WTC11 (cell line): ENCODE measurements at regions not wholly inside any gene's neighbourhood (a gene's known extent, or its start where the extent isn't known, plus 50 kb on each side); places are given as distances from the start of the nearest gene placed in this dataset.

Source experiments
- ATAC-seq: fragments of 200-7000 bp; cut with Tn5 transposase; 2 replicates; pipeline ENCODE4 v1.10.0; 2021; ENCODE audit warnings: mild to moderate bottlenecking, moderate library complexity
- CTCF ChIA-PET: fragments of 300-600 bp; sonication (Branson Sonifier 250); formaldehyde crosslinking; loops from one replicate; lab custom pipeline; 2021; ENCODE audit warnings: antibody characterized with exemption; lab: Charles Lee
- POLR2A ChIA-PET: fragments of 350-600 bp; sonication (Branson Sonifier 250); formaldehyde crosslinking; loops from one replicate; lab custom pipeline; 2021; ENCODE audit warnings: antibody characterized with exemption; lab: Charles Lee
- DNase-seq: peaks from one replicate; pipeline ENCODE4 v3.0.0; 2021; ENCODE audit warnings: low spot score
- H3K27ac Mint-ChIP-seq: 2 replicates; pipeline ENCODE4 v1.8.0; 2021; ENCODE audit warnings: mixed read lengths
- H3K27me3 Mint-ChIP-seq: 2 replicates; pipeline ENCODE4 v1.8.0; 2021; ENCODE audit warnings: low read depth, mild to moderate bottlenecking, moderate library complexity, mixed read lengths
- H3K36me3 Mint-ChIP-seq: 2 replicates; pipeline ENCODE4 v1.8.0; 2021; ENCODE audit warnings: mixed read lengths
- H3K4me1 Mint-ChIP-seq: 2 replicates; pipeline ENCODE4 v1.8.0; 2022; ENCODE audit warnings: mixed read lengths
- H3K4me3 Mint-ChIP-seq: 2 replicates; pipeline ENCODE4 v1.8.0; 2021; ENCODE audit warnings: mild to moderate bottlenecking, moderate library complexity, mixed read lengths
- H3K9me3 Mint-ChIP-seq: 2 replicates; pipeline ENCODE4 v1.8.0; 2021; ENCODE audit warnings: mixed read lengths
- ATF1 ChIP-seq: sonication (generic); formaldehyde crosslinking; IDR thresholded peaks from 2 replicates; pipeline ENCODE4 v1.8.1; 2023; ENCODE audit warnings: mild to moderate bottlenecking, moderate library complexity, missing genetic modification reagents
- CDX4 ChIP-seq: fragments of 250-450 bp; sonication (Bioruptor Pico); IDR thresholded peaks from 2 replicates; pipeline ENCODE4 v1.9.0; 2021; ENCODE audit warnings: moderate library complexity, mild to moderate bottlenecking, inconsistent platforms, borderline replicate concordance
- CREM ChIP-seq: sonication (generic); formaldehyde crosslinking; IDR thresholded peaks from 2 replicates; pipeline ENCODE4 v1.8.1; 2022; ENCODE audit warnings: mild to moderate bottlenecking, missing genetic modification reagents, moderate library complexity
- ELF4 ChIP-seq: sonication (generic); formaldehyde crosslinking; IDR thresholded peaks from 2 replicates; pipeline ENCODE4 v1.8.1; 2022; ENCODE audit warnings: low read depth, mild to moderate bottlenecking, moderate library complexity, missing genetic modification reagents
- EMX1 ChIP-seq: fragments of 250-450 bp; sonication (Bioruptor Pico); IDR thresholded peaks from 2 replicates; pipeline ENCODE4 v1.8.0; 2021; ENCODE audit warnings: mild to moderate bottlenecking
- ESRRA ChIP-seq: sonication (generic); formaldehyde crosslinking; IDR thresholded peaks from 2 replicates; pipeline ENCODE4 v1.8.1; 2022; ENCODE audit warnings: mild to moderate bottlenecking, missing genetic modification reagents, borderline replicate concordance
- GABPB1 ChIP-seq: sonication (generic); formaldehyde crosslinking; IDR thresholded peaks from 2 replicates; pipeline ENCODE4 v1.8.1; 2023; ENCODE audit warnings: mild to moderate bottlenecking, missing genetic modification reagents
- HMGA2 ChIP-seq: fragments of 250-450 bp; sonication (Bioruptor Pico); IDR thresholded peaks from 2 replicates; pipeline ENCODE4 v1.4.0; 2021; ENCODE audit warnings: mild to moderate bottlenecking, moderate library complexity
- JAZF1 ChIP-seq: fragments of 250-450 bp; sonication (Bioruptor Pico); IDR thresholded peaks from 2 replicates; pipeline ENCODE4 v1.9.0; 2021; ENCODE audit warnings: moderate library complexity, mild to moderate bottlenecking, inconsistent platforms
- JUN ChIP-seq: sonication (generic); formaldehyde crosslinking; IDR thresholded peaks from 2 replicates; pipeline ENCODE4 v1.8.0; 2023; ENCODE audit warnings: mild to moderate bottlenecking, missing genetic modification reagents
- KAT7 ChIP-seq: sonication (generic); formaldehyde crosslinking; IDR thresholded peaks from 2 replicates; pipeline ENCODE4 v1.8.1; 2023; ENCODE audit warnings: missing genetic modification reagents, mild to moderate bottlenecking, borderline replicate concordance
- MYBL2 ChIP-seq: sonication (generic); formaldehyde crosslinking; IDR thresholded peaks from 2 replicates; pipeline ENCODE4 v1.8.1; 2023; ENCODE audit warnings: mild to moderate bottlenecking, moderate library complexity, missing genetic modification reagents
- NFE2L1 ChIP-seq: sonication (generic); formaldehyde crosslinking; IDR thresholded peaks from 2 replicates; pipeline ENCODE4 v1.8.1; 2023; ENCODE audit warnings: missing genetic modification reagents
- NR1H2 ChIP-seq: sonication (generic); formaldehyde crosslinking; IDR thresholded peaks from 2 replicates; pipeline ENCODE4 v1.9.0; 2021; ENCODE audit warnings: mild to moderate bottlenecking, moderate library complexity, missing genetic modification reagents
- NR2C2 ChIP-seq: sonication (generic); formaldehyde crosslinking; IDR thresholded peaks from 2 replicates; pipeline ENCODE4 v1.8.0; 2022; ENCODE audit warnings: mild to moderate bottlenecking, missing genetic modification reagents
- PRDM15 ChIP-seq: sonication (generic); formaldehyde crosslinking; IDR thresholded peaks from 2 replicates; pipeline ENCODE4 v1.8.0; 2022; ENCODE audit warnings: missing genetic modification reagents
- PRRX2 ChIP-seq: fragments of 250-450 bp; sonication (Bioruptor Pico); IDR thresholded peaks from 2 replicates; pipeline ENCODE4 v1.8.0; 2021; ENCODE audit warnings: mild to moderate bottlenecking
- SOX15 ChIP-seq: fragments of 250-450 bp; sonication (Bioruptor Pico); IDR thresholded peaks from 2 replicates; pipeline ENCODE4 v1.9.0; 2021; ENCODE audit warnings: mild to moderate bottlenecking
- SP1 ChIP-seq: sonication (generic); formaldehyde crosslinking; conservative IDR thresholded peaks from 2 replicates; pipeline ENCODE4 v1.8.1; 2022; ENCODE audit warnings: missing genetic modification reagents
- TEAD1 ChIP-seq: sonication (generic); formaldehyde crosslinking; IDR thresholded peaks from 2 replicates; pipeline ENCODE4 v1.8.0; 2022; ENCODE audit warnings: mild to moderate bottlenecking, missing genetic modification reagents
- TP53 ChIP-seq: sonication (generic); formaldehyde crosslinking; IDR thresholded peaks from 2 replicates; pipeline ENCODE4 v1.8.1; 2023; ENCODE audit warnings: mild to moderate bottlenecking, missing genetic modification reagents
- USF1 ChIP-seq: sonication (generic); formaldehyde crosslinking; IDR thresholded peaks from 2 replicates; pipeline ENCODE4 v1.8.0; 2022; ENCODE audit warnings: mild to moderate bottlenecking, missing genetic modification reagents
- ZBTB43 ChIP-seq: sonication (generic); formaldehyde crosslinking; IDR thresholded peaks from 2 replicates; pipeline ENCODE4 v1.8.1; 2023; ENCODE audit warnings: mild to moderate bottlenecking, missing genetic modification reagents
- ZNF121 ChIP-seq: sonication (generic); formaldehyde crosslinking; IDR thresholded peaks from 2 replicates; pipeline ENCODE4 v1.8.0; 2023; ENCODE audit warnings: missing genetic modification reagents
- ZNF219 ChIP-seq: sonication (generic); formaldehyde crosslinking; IDR thresholded peaks from 2 replicates; pipeline ENCODE4 v1.8.0; 2023; ENCODE audit warnings: missing genetic modification reagents, mild to moderate bottlenecking, borderline replicate concordance
- ZNF263 ChIP-seq: sonication (generic); formaldehyde crosslinking; IDR thresholded peaks from 2 replicates; pipeline ENCODE4 v1.8.1; 2022; ENCODE audit warnings: low read depth, mild to moderate bottlenecking, moderate library complexity, missing genetic modification reagents
- ZNF512 ChIP-seq: sonication (generic); formaldehyde crosslinking; IDR thresholded peaks from 2 replicates; pipeline ENCODE4 v1.8.1; 2022; ENCODE audit warnings: missing genetic modification reagents, borderline replicate concordance

GRCh38 chr13:23999424-23999823, 102.1 kb upstream of the C1QTNF9B start:
- ATAC-seq (no peak), DNase-seq (no peak)
- Mint-ChIP-seq H3K9me3 (peaks cover 21% of the 10 kb centered on the region), H3K27ac (no peak overlapping the region), H3K27me3 (no peaks in the 10 kb centered on the region), H3K36me3 (peaks cover 15% of the 10 kb centered on the region), H3K4me1 (peaks cover 23% of the 10 kb centered on the region), H3K4me3 (no peak overlapping the region)
- no peak for TF ChIP-seq TP53 (CRISPR knock-in tag)
- no peak for TF ChIP-seq ZNF512 (CRISPR knock-in tag)
- no peak for TF ChIP-seq NR2C2 (CRISPR knock-in tag)
- TF ChIP-seq NR1H2 = no peak
- no peak for TF ChIP-seq JUN (CRISPR knock-in tag)
- TF ChIP-seq ATF1 (CRISPR knock-in tag) = no peak
- TF ChIP-seq PRDM15 = no peak
- no peak for TF ChIP-seq CREM
- TF ChIP-seq ZBTB43 (CRISPR knock-in tag) = no peak
- no peak for TF ChIP-seq ESRRA (CRISPR knock-in tag)
- TF ChIP-seq TEAD1 (CRISPR knock-in tag) = no peak
- no peak for TF ChIP-seq HMGA2 (CRISPR knock-in tag)
- no peak for TF ChIP-seq ELF4 (CRISPR knock-in tag)
- no peak for TF ChIP-seq USF1
- no peak for TF ChIP-seq MYBL2 (CRISPR knock-in tag)
- TF ChIP-seq SP1 = no peak
- no peak for TF ChIP-seq SOX15 (CRISPR knock-in tag)
- CTCF ChIA-PET = no interaction called here
- POLR2A ChIA-PET = no interaction called here

DNA sequence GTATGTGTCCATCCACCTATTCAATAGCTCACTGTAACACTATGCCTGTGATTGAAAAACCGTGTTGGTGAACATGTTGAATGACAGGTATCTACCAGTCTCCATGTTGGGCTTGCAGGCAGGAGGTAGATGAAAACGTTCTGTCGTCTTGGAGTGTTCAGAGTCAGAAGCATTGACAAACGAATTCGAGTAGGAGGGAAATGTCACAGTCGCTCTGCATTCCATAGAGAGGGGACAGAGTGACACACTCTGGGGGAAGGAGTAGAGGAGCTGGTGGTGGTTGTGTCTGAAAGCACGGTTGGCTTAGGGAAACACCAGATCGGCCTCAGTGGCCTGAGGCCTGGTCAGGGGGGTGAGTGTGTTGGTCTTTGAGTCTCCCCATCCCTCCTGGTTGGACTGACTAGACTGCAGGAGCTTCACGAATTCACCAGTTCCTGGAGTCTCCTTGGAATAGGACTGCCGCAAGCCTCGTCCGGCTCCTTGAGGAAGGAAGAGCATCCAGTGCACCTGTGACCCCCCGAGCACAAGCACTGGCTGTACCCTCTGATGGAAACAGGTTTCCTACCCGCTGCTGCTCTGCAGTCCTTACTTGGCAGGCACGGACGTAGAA, 105.0 kb upstream of the C1QTNF9B start:
- Mint-ChIP-seq H3K36me3 (peaks cover 2% of the 10 kb centered on the region), H3K4me1 (peaks cover 21% of the 10 kb centered on the region), H3K9me3 (peaks cover 3% of the 10 kb centered on the region), H3K4me3 (no peak overlapping the region), H3K27ac (no peak overlapping the region), H3K27me3 (no peaks in the 10 kb centered on the region)
- DNase-seq (no peak), ATAC-seq (no peak)
- ChIA-PET CTCF (no interaction called here), POLR2A (no interaction called here)
- TF ChIP-seq ZNF263 (CRISPR knock-in tag) (no peak), NR2C2 (CRISPR knock-in tag) (no peak), ZNF121 (CRISPR knock-in tag) (no peak), TEAD1 (CRISPR knock-in tag) (no peak), CDX4 (no peak), ZNF219 (CRISPR knock-in tag) (no peak), JAZF1 (CRISPR knock-in tag) (no peak), NFE2L1 (CRISPR knock-in tag) (no peak), GABPB1 (CRISPR knock-in tag) (no peak), KAT7 (CRISPR knock-in tag) (no peak), PRRX2 (CRISPR knock-in tag) (no peak), PRDM15 (no peak), ATF1 (CRISPR knock-in tag) (no peak), EMX1 (CRISPR knock-in tag) (no peak)
